ENCODE measurements at regions not wholly inside any gene's neighbourhood (a gene's known extent, or its start where the extent isn't known, plus 50 kb on each side); places are given as distances from the start of the nearest gene placed in this dataset.

DNA sequence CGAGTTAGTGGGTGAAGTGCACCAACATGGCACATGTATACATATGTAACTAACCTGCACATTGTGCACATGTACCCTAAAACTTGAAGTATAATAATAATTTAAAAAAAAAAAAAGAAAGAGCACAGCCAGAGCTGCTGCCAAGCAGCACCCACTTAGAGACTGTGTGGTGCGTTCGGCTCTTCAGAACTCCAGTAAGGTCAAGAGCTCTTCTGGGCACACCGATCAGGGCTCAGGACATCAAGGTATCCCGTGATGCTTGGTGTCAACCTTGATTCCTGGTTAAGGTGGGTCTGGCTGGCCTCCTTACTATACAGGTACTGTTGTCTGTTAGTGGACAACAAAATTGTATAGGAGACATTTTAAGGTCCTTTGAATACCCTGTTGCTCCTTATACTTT, 385.7 kb upstream of the AKR1E2 start:
- H2BK5ac ChIP-seq (ENCODE audit: insufficient read length, low read length) = no peak overlapping the region
- no peak overlapping the region for H2BK120ac ChIP-seq (ENCODE audit: low read depth, low read length, poor library complexity, severe bottlenecking)
- no peak overlapping the region for H3K4me3 Mint-ChIP-seq
- H3K79me1 ChIP-seq (ENCODE audit: insufficient read depth, low read depth, low read length, poor library complexity, severe bottlenecking) = no peaks in the 10 kb centered on the region
- no peak overlapping the region for H3K27ac Mint-ChIP-seq
- H3T11ph ChIP-seq (ENCODE audit: low read length) = no peak overlapping the region
- H3K27ac ChIP-seq (ENCODE audit: insufficient read length, low read depth, low read length) = no peak overlapping the region
- H3K27me3 Mint-ChIP-seq (ENCODE audit: low read depth) = no peaks in the 10 kb centered on the region
- no peak overlapping the region for H3K14ac ChIP-seq (ENCODE audit: insufficient read depth, low read length)
- no peaks in the 10 kb centered on the region for H3K27me3 ChIP-seq (ENCODE audit: insufficient read depth, low read length)
- no peaks in the 10 kb centered on the region for H4K20me1 ChIP-seq (ENCODE audit: control insufficient read depth, insufficient read depth, insufficient read length)
- no peak overlapping the region for H3K18ac ChIP-seq (ENCODE audit: insufficient read length, low read depth, low read length)
- no peak for DNase-seq
- H3K4me2 ChIP-seq (ENCODE audit: insufficient read depth, insufficient read length, low read length) = no peak overlapping the region
- H2AK5ac ChIP-seq (ENCODE audit: insufficient read length, low read length) = no peak overlapping the region
- no peak overlapping the region for H3K4ac ChIP-seq (ENCODE audit: low read depth, low read length)
- no peaks in the 10 kb centered on the region for H3K23me2 ChIP-seq (ENCODE audit: insufficient read length, low read depth, low read length, poor library complexity, severe bottlenecking)
- H3K4me1 Mint-ChIP-seq = no peaks in the 10 kb centered on the region
- TF ChIP-seq, protein P1, sequence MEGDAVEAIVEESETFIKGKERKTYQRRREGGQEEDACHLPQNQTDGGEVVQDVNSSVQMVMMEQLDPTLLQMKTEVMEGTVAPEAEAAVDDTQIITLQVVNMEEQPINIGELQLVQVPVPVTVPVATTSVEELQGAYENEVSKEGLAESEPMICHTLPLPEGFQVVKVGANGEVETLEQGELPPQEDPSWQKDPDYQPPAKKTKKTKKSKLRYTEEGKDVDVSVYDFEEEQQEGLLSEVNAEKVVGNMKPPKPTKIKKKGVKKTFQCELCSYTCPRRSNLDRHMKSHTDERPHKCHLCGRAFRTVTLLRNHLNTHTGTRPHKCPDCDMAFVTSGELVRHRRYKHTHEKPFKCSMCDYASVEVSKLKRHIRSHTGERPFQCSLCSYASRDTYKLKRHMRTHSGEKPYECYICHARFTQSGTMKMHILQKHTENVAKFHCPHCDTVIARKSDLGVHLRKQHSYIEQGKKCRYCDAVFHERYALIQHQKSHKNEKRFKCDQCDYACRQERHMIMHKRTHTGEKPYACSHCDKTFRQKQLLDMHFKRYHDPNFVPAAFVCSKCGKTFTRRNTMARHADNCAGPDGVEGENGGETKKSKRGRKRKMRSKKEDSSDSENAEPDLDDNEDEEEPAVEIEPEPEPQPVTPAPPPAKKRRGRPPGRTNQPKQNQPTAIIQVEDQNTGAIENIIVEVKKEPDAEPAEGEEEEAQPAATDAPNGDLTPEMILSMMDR (conservative IDR thresholded peaks at IDR 0.05) = no peak
- WGBS (ENCODE audit: extremely low coverage, insufficient read length, low lambda C conversion rate) = no CpG with 5 or more reads among the region's 5 CpGs
- no peak overlapping the region for H2AFZ ChIP-seq (ENCODE audit: low read length)
- no peak overlapping the region for H4K8ac ChIP-seq (replicated peaks; ENCODE audit: insufficient read length, low read depth, low read length)
- peaks cover 0 to 5% (median 0%) of the 10 kb centered on the region in 3 experiments; a peak in 2 of 7 replicates for H3K36me3 Mint-ChIP-seq (ENCODE audit: insufficient read depth in 1 of 3, low read depth in 3 of 3)
- no peaks in the 10 kb centered on the region for H3K9me3 ChIP-seq (ENCODE audit: control insufficient read depth, low read depth, low read length)
- H3K9ac ChIP-seq (ENCODE audit: extremely low read depth, insufficient read length, low read length) = no peak overlapping the region
- peaks cover 9 to 10% of the 10 kb centered on the region in 2 experiments; a peak in 2 of 5 replicates for H3K9me3 Mint-ChIP-seq
- H2BK12ac ChIP-seq (ENCODE audit: insufficient read length, low read depth, low read length) = no peak overlapping the region
- no peak overlapping the region for H3K23ac ChIP-seq (ENCODE audit: insufficient read length, low read depth, low read length)
- H2BK20ac ChIP-seq (ENCODE audit: low read depth, low read length, poor library complexity, severe bottlenecking) = no peak overlapping the region
- H3K4me1 ChIP-seq (ENCODE audit: insufficient read depth, low read length) = no peaks in the 10 kb centered on the region
- no peaks in the 10 kb centered on the region for H3K79me2 ChIP-seq (ENCODE audit: insufficient read depth, low read length)
- H4K5ac ChIP-seq (ENCODE audit: insufficient read length, low read depth, low read length) = no peak overlapping the region
- no peak overlapping the region for H3K56ac ChIP-seq (ENCODE audit: insufficient read length, low read depth, low read length)
- no peak overlapping the region for H4K91ac ChIP-seq (ENCODE audit: insufficient read length, low read depth, low read length)
- no peak overlapping the region for H2BK15ac ChIP-seq (ENCODE audit: low read depth, low read length)
